Choroid plexus epithelial cell (primary cell): ENCODE measurements at regions not wholly inside any gene's neighbourhood (a gene's known extent, or its start where the extent isn't known, plus 50 kb on each side); places are given as distances from the start of the nearest gene placed in this dataset.

Experiments
- DNase-seq: peaks from one replicate; pipeline ENCODE4 v3.0.0-alpha.2; 2010; ENCODE audit warnings: low read depth
- H3K4me3 ChIP-seq: 2 replicates; pipeline ENCODE4 v1.5.1; 2011; ENCODE audit warnings: low read depth, mild to moderate bottlenecking, control low read depth, low read length, moderate library complexity
- CTCF ChIP-seq: conservative IDR thresholded peaks from 2 replicates; pipeline ENCODE4 v1.5.1; 2011; ENCODE audit warnings: low read depth, mild to moderate bottlenecking, control low read depth, inconsistent platforms, low read length, moderate library complexity

- H3K4me3 ChIP-seq: no peak overlapping the region
- DNase-seq: no peak
- TF ChIP-seq CTCF: no peak
Observed at GRCh38 chr1:178572604-178573003, 59.7 kb downstream of the TEX35 start.

GRCh38 chr1:178573330-178573729 lies 60.4 kb downstream of the TEX35 start:
- no peak for DNase-seq
- H3K4me3 ChIP-seq: no peak overlapping the region
- no peak for TF ChIP-seq CTCF

GRCh38 chr1:178574345-178574744 lies 61.4 kb downstream of the TEX35 start:
- no peak for TF ChIP-seq CTCF
- DNase-seq: no peak
- no peak overlapping the region for H3K4me3 ChIP-seq

- no peak for TF ChIP-seq CTCF
- no peak overlapping the region for H3K4me3 ChIP-seq
- DNase-seq: peak; percentile 44
Observed at GRCh38 chr1:178575611-178576361, 62.9 kb downstream of the TEX35 start.

GRCh38 chr1:178576841-178577240 lies 63.9 kb downstream of the TEX35 start:
- DNase-seq: no peak
- TF ChIP-seq CTCF: no peak
- no peak overlapping the region for H3K4me3 ChIP-seq

- no peak overlapping the region for H3K4me3 ChIP-seq
- TF ChIP-seq CTCF: no peak
Observed at GRCh38 chr1:178577882-178578281, 65.0 kb downstream of the TEX35 start.

GRCh38 chr1:178578541-178578940 lies 65.6 kb downstream of the TEX35 start:
- no peak overlapping the region for H3K4me3 ChIP-seq
- TF ChIP-seq CTCF: no peak
- DNase-seq: no peak

More at GRCh38 chr1:178577882-178578281, 65.0 kb downstream of the TEX35 start:
- DNase-seq: no peak
